GM12891 (cell line): ENCODE measurements at regions not wholly inside any gene's neighbourhood (a gene's known extent, or its start where the extent isn't known, plus 50 kb on each side); places are given as distances from the start of the nearest gene placed in this dataset.

Experiments
- POLR2A ChIP-seq: IDR thresholded peaks from 2 replicates; pipeline ENCODE4 v1.6.1; 2011; ENCODE audit warnings: low read depth, low read length, control low read depth
- POLR2AphosphoS5 ChIP-seq: IDR thresholded peaks from 2 replicates; pipeline ENCODE4 v1.6.1; 2011; ENCODE audit warnings: low read depth, low read length, control low read depth
- TAF1 ChIP-seq: IDR thresholded peaks from 2 replicates; pipeline ENCODE4 v1.6.1; 2011; ENCODE audit warnings: low read depth, low read length, control low read depth

GRCh38 chr15:94056314-94056713, 175.0 kb upstream of the MCTP2 start:
- no peak for TF ChIP-seq POLR2A
- TF ChIP-seq POLR2AphosphoS5: no peak
- TF ChIP-seq TAF1: no peak
